ENCODE measurements at regions not wholly inside any gene's neighbourhood (a gene's known extent, or its start where the extent isn't known, plus 50 kb on each side); places are given as distances from the start of the nearest gene placed in this dataset.

- H3K27me3 Mint-ChIP-seq, result peaks cover 4% of the 10 kb centered on the region
- peaks cover 15% of the 10 kb centered on the region for H3K4me1 Mint-ChIP-seq (ENCODE audit: low read depth)
- no peak overlapping the region for H3K27ac Mint-ChIP-seq
- H3K36me3 Mint-ChIP-seq (ENCODE audit: low read depth), result no peaks in the 10 kb centered on the region
- H3K9me3 Mint-ChIP-seq, result no peaks in the 10 kb centered on the region
- intact Hi-C loops (cut with micrococcal nuclease), result no loop called here
- H3K4me3 Mint-ChIP-seq, result no peak overlapping the region
Observed at GRCh38 chr2:134770702-134771101, 51.9 kb upstream of the TMEM163 start.

DNA sequence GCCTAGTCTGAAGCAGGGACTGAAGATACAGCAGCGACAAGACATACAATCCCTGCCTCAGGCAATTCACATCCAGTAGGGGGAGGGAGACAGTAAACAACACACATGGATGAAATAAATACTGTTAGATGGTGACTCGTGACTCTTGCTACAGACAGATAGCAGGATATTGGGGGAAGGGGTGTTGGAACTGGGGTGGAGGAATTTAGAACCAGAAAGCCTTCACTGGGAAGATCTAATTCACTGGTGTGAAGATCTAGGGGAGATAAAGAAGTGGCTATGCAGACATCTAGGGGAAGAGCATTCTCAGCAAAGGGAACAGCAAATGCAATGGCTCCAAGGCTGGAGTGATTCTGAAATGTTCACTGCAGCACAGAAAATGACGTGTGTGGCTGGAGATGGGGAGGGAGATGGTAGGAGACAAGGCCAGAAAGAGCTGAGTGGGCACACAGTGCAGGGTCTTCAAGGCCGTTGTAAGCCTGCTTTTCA, 52.6 kb upstream of the TMEM163 start:
- Mint-ChIP-seq H3K27ac (no peak overlapping the region), H3K4me3 (no peak overlapping the region), H3K9me3 (no peaks in the 10 kb centered on the region), H3K36me3 (ENCODE audit: low read depth) (no peaks in the 10 kb centered on the region), H3K27me3 (peaks cover 6% of the 10 kb centered on the region), H3K4me1 (ENCODE audit: low read depth) (peaks cover 15% of the 10 kb centered on the region)
- intact Hi-C loops (cut with micrococcal nuclease), result no loop called here

- H3K9me3 Mint-ChIP-seq, result no peaks in the 10 kb centered on the region
- peaks cover 8% of the 10 kb centered on the region for H3K27me3 Mint-ChIP-seq
- peaks cover 15% of the 10 kb centered on the region for H3K4me1 Mint-ChIP-seq (ENCODE audit: low read depth)
- no peak overlapping the region for H3K4me3 Mint-ChIP-seq
- no peaks in the 10 kb centered on the region for H3K36me3 Mint-ChIP-seq (ENCODE audit: low read depth)
- no peak overlapping the region for H3K27ac Mint-ChIP-seq
- intact Hi-C loops (cut with micrococcal nuclease), result no loop called here
Observed at GRCh38 chr2:134772493-134773169, 53.8 kb upstream of the TMEM163 start.

GRCh38 chr2:134773335-134773734, 54.5 kb upstream of the TMEM163 start:
- Mint-ChIP-seq H3K36me3 (ENCODE audit: low read depth) (no peaks in the 10 kb centered on the region), H3K4me1 (ENCODE audit: low read depth) (peaks cover 15% of the 10 kb centered on the region), H3K9me3 (no peaks in the 10 kb centered on the region), H3K27ac (no peak overlapping the region), H3K27me3 (peaks cover 9% of the 10 kb centered on the region), H3K4me3 (no peak overlapping the region)
- intact Hi-C loops (cut with micrococcal nuclease), result no loop called here

GRCh38 chr2:134773759-134774742, 55.3 kb upstream of the TMEM163 start:
- Mint-ChIP-seq H3K27ac (no peak overlapping the region), H3K4me3 (no peak overlapping the region), H3K4me1 (ENCODE audit: low read depth) (peaks cover 15% of the 10 kb centered on the region), H3K9me3 (no peaks in the 10 kb centered on the region), H3K36me3 (ENCODE audit: low read depth) (no peaks in the 10 kb centered on the region), H3K27me3 (peaks cover 9% of the 10 kb centered on the region)
- intact Hi-C loops (cut with micrococcal nuclease), result no loop called here

DNA sequence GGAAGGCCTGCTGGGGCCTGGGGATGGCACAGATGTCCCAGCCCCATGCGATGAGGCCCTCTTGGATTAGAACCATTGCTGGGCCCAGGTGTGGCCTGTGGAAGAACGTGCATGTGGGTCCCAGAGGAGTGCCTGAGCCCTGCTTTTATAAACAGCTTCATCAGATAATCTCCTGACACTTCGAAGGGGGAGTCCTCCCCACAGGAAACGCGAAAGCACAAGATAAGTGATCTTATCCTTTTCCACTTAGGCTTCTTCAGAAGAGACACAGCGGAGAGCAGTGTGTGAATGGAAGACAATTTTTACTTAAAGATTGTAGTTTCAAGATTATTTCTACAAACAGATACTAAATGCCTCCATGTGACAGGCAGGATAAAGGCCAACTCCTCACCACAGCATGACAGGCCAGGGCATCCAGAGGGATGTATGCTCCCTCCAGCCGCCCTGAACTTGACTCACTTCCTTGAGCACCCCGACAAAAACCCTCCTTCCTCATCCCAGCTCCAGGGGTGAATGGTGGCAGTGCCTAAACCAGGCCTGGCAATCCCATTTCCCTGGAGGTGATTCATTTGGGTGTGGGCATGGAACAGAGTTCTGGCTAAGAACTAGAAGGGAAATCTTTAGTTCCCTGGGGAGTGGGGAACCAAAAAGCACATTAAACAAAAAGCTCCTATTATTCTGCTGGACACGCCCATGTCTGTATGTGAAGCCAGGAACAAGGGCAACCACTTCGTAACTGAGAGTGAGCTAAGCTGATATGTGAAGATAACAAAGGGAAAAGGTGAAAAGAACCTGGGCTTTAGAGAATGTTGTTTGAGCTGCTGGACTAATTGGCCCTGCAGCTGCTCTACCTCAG, 56.2 kb upstream of the TMEM163 start:
- H3K27me3 Mint-ChIP-seq, result peaks cover 9% of the 10 kb centered on the region
- H3K9me3 Mint-ChIP-seq, result no peaks in the 10 kb centered on the region
- H3K27ac Mint-ChIP-seq, result no peak overlapping the region
- intact Hi-C loops (cut with micrococcal nuclease), result no loop called here
- no peak overlapping the region for H3K4me3 Mint-ChIP-seq
- H3K4me1 Mint-ChIP-seq (ENCODE audit: low read depth), result peaks cover 15% of the 10 kb centered on the region
- no peaks in the 10 kb centered on the region for H3K36me3 Mint-ChIP-seq (ENCODE audit: low read depth)

GRCh38 chr2:134776836-134777235, 58.0 kb upstream of the TMEM163 start:
- Mint-ChIP-seq H3K27me3 (peaks cover 7% of the 10 kb centered on the region), H3K36me3 (ENCODE audit: low read depth) (no peaks in the 10 kb centered on the region), H3K27ac (no peak overlapping the region)

DNA sequence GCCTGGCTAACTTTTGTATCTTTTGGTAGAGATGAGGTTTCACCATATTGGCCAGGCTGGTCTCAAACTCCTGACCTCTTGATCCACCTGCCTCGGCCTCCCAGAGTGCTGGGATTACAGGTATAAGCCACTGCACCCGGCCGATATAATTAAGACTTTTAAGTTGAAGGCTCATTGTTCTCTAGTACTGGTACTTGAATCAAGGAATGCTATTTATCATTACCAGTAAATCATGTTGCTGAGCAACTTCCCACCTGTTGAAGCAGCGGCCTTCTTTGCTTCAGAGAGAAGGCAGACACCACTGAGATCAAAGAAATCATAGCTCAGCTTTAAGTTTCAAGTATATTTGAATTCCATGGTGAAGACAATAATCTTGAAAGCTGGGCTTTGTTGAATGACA, 58.8 kb upstream of the TMEM163 start:
- Mint-ChIP-seq H3K4me1 (ENCODE audit: low read depth) (peaks cover 20% of the 10 kb centered on the region), H3K27ac (no peak overlapping the region), H3K36me3 (ENCODE audit: low read depth) (no peaks in the 10 kb centered on the region), H3K27me3 (peaks cover 7% of the 10 kb centered on the region), H3K9me3 (no peaks in the 10 kb centered on the region), H3K4me3 (no peak overlapping the region)
- intact Hi-C loops (cut with micrococcal nuclease), result no loop called here

More at GRCh38 chr2:134776836-134777235, 58.0 kb upstream of the TMEM163 start:
- H3K4me3 Mint-ChIP-seq, result no peak overlapping the region
- intact Hi-C loops (cut with micrococcal nuclease), result no loop called here
- H3K9me3 Mint-ChIP-seq, result no peaks in the 10 kb centered on the region
- peaks cover 15% of the 10 kb centered on the region for H3K4me1 Mint-ChIP-seq (ENCODE audit: low read depth)

DNA sequence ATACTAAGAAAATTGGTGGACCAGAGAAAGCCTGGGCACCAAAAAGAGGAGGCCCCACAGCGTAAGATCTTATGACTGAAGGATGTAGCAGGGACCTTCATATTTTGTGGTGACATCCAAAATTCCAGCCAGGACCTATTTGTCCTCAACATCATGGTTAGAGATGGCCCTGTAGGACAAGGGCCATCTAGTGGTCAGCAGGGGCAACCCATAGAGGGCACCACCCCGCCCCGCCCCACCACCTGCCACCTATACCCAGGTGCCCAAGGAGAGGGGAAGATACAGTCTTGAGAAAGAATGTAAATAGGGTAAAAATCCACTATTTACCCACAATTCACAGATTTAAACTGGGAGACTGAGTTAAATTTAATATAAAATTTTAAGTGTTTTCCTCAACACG, 59.6 kb upstream of the TMEM163 start:
- Mint-ChIP-seq H3K27ac (no peak overlapping the region), H3K36me3 (ENCODE audit: low read depth) (no peaks in the 10 kb centered on the region), H3K4me3 (no peak overlapping the region), H3K9me3 (no peaks in the 10 kb centered on the region), H3K27me3 (peaks cover 7% of the 10 kb centered on the region), H3K4me1 (ENCODE audit: low read depth) (peaks cover 24% of the 10 kb centered on the region)
- intact Hi-C loops (cut with micrococcal nuclease), result no loop called here

DNA sequence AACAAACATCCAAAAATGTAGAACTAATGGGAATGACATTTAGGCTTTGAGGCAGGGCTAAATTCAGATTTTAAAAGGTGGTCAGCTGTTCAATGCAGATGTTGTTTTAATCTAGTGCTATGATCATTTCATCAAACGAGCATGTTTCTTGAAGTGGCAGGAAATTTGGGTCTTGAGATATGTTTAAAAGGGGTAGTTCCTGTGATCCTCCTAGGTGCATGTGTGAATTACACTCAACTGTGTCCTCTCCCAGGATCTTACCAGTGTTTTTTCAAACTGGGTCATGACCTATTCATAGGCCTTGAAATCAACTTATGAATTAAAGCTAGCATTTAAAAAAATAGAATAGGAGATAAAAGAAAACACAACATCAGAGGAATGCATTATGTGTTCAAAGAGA, 57.4 kb upstream of the ACMSD start:
- no peak overlapping the region for H3K4me3 Mint-ChIP-seq
- peaks cover 27% of the 10 kb centered on the region for H3K4me1 Mint-ChIP-seq (ENCODE audit: low read depth)
- intact Hi-C loops (cut with micrococcal nuclease), result loop anchor here (5.0 to 10.0 kb wide), 3 partner anchors 39 to 134 kb away; partner anchors contain the start of genes CCNT2 and TMEM163
- H3K9me3 Mint-ChIP-seq, result no peaks in the 10 kb centered on the region
- H3K27ac Mint-ChIP-seq, result no peak overlapping the region
- H3K36me3 Mint-ChIP-seq (ENCODE audit: low read depth), result no peaks in the 10 kb centered on the region
- peaks cover 5% of the 10 kb centered on the region for H3K27me3 Mint-ChIP-seq

DNA sequence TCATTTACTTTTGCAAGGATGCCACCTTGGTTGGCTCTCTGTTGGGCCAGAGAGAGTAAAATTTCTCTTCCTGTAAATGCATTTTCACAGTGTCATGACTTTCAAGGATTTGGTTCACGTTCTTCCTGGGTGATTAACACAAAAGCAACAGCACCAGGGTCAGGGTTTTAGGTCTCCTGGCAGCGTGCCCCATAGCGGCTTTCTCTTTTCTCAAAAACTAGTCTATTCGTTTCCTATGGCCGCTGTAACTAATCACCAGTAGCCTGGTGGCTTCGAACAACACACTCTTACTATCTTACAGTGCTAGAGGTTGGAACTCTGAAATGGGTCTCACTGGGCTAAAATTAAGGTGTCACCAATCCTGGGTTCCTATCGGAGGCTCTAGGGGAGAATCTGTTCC, 56.3 kb upstream of the ACMSD start:
- intact Hi-C loops (cut with micrococcal nuclease), result loop anchor here (5.0 to 10.0 kb wide), 3 partner anchors 40 to 133 kb away; partner anchors contain the start of genes CCNT2 and TMEM163
- no peak overlapping the region for H3K27ac Mint-ChIP-seq
- H3K36me3 Mint-ChIP-seq (ENCODE audit: low read depth), result no peaks in the 10 kb centered on the region

GRCh38 chr2:134782792-134783191, 55.6 kb upstream of the ACMSD start:
- no peak overlapping the region for H3K4me3 Mint-ChIP-seq
- H3K9me3 Mint-ChIP-seq, result peaks cover 8% of the 10 kb centered on the region
- H3K27ac Mint-ChIP-seq, result no peak overlapping the region
- H3K36me3 Mint-ChIP-seq (ENCODE audit: low read depth), result no peaks in the 10 kb centered on the region
- intact Hi-C loops (cut with micrococcal nuclease), result loop anchor here (5.0 to 10.0 kb wide), 3 partner anchors 40 to 132 kb away; partner anchors contain the start of genes CCNT2 and TMEM163
- peaks cover 38% of the 10 kb centered on the region for H3K4me1 Mint-ChIP-seq (ENCODE audit: low read depth)
- H3K27me3 Mint-ChIP-seq, result peaks cover 1% of the 10 kb centered on the region

More for the DNA sequence above, 56.3 kb upstream of the ACMSD start:
- Mint-ChIP-seq H3K4me1 (ENCODE audit: low read depth) (peaks cover 37% of the 10 kb centered on the region), H3K4me3 (no peak overlapping the region), H3K9me3 (peaks cover 8% of the 10 kb centered on the region), H3K27me3 (peaks cover 1% of the 10 kb centered on the region)

DNA sequence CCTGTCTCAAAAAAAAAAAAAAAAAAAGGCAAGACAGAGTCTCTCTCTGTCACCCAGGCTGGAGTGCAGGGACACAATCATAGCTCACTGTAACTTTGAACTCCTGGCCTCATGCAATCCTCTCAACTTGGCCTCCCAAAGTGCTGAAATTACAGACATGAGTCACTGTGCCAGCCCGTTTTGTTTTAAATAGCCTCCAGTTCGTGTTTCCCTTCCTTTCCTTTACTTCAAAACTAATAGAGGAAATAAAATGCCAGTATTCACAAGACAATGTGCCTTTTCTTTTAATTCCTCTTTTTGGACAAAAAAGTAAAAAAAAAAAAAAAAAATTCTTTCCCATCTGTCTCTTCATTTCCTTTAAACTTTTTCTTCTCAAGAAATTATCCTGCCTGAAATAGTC, 54.5 kb upstream of the ACMSD start:
- intact Hi-C loops (cut with micrococcal nuclease), result loop anchor here (5.0 to 10.0 kb wide), 3 partner anchors 42 to 131 kb away; partner anchors contain the start of genes CCNT2 and TMEM163
- peak overlapping the region; percentile 20 for H3K27ac Mint-ChIP-seq
- H3K27me3 Mint-ChIP-seq, result no peaks in the 10 kb centered on the region
- no peaks in the 10 kb centered on the region for H3K36me3 Mint-ChIP-seq (ENCODE audit: low read depth)
- peaks cover 8% of the 10 kb centered on the region for H3K9me3 Mint-ChIP-seq
- H3K4me3 Mint-ChIP-seq, result no peak overlapping the region
- peaks cover 44% of the 10 kb centered on the region for H3K4me1 Mint-ChIP-seq (ENCODE audit: low read depth)
